Vagina (tissue), 2 donors: ENCODE measurements at regions not wholly inside any gene's neighbourhood (a gene's known extent, or its start where the extent isn't known, plus 50 kb on each side); places are given as distances from the start of the nearest gene placed in this dataset.

ENCODE experiments used
- DNase-seq, 2 donors: peaks; one replicate each; pipeline ENCODE4 v3.0.0-alpha.2; 2017; ENCODE audit errors: extremely low spot score in 2 of 2
- H3K27ac ChIP-seq: fragments of 200-600 bp; sonication (generic); one replicate; pipeline ENCODE4 v1.5.1; 2019
- H3K27me3 ChIP-seq: fragments of 200-600 bp; sonication (generic); one replicate; pipeline ENCODE4 v1.5.1; 2019
- H3K36me3 ChIP-seq, 2 donors: fragments of 200-600 bp; sonication (generic); one replicate each; pipeline ENCODE4 v1.5.1; 2017 to 2019
- H3K4me1 ChIP-seq: fragments of 200-600 bp; sonication (generic); one replicate; pipeline ENCODE4 v1.5.1; 2019
- H3K4me3 ChIP-seq, 2 donors: fragments of 200-600 bp; sonication (generic); 1 replicate in 1 of 2; 2 replicates in 1 of 2; pipeline ENCODE4 v1.5.1; 2016 to 2019
- H3K9me3 ChIP-seq: fragments of 200-600 bp; sonication (generic); one replicate; pipeline ENCODE4 v1.5.1; 2019
- CTCF ChIP-seq, 3 experiments: fragments of 450-650 bp in 2 of 3; fragments of 200-600 bp in 1 of 3; sonication (generic) in 1 of 3; IDR thresholded peaks; one replicate each; pipeline ENCODE4 v1.5.1; 2017 to 2019; ENCODE audit warnings: antibody characterized with exemption in 3 of 3, mild to moderate bottlenecking in 2 of 3, moderate library complexity in 2 of 3
- POLR2A ChIP-seq, 2 donors: fragments of 450-650 bp; IDR thresholded peaks; one replicate each; pipeline ENCODE4 v1.6.1; 2017; ENCODE audit warnings: antibody characterized with exemption in 2 of 2, mild to moderate bottlenecking in 2 of 2, moderate library complexity in 2 of 2
- POLR2AphosphoS5 ChIP-seq, 2 donors: sonication (generic); formaldehyde crosslinking; IDR thresholded peaks; one replicate each; pipeline ENCODE4 v1.9.0; 2017; ENCODE audit warnings: antibody characterized with exemption in 2 of 2, mild to moderate bottlenecking in 2 of 2, low read depth in 1 of 2; ENCODE audit not compliant: insufficient read depth in 1 of 2
- intact Hi-C: fragments of 100-400 bp; cut with DNase I; formaldehyde crosslinking; loops from one replicate; pipeline ENCODE4 v1.15.1; 2023

- no peaks in the 10 kb centered on the region for H3K27me3 ChIP-seq
- intact Hi-C loops: no loop called here
- H3K4me3 ChIP-seq: no peak overlapping the region
- no peak overlapping the region for H3K27ac ChIP-seq
- H3K9me3 ChIP-seq: no peaks in the 10 kb centered on the region
- H3K36me3 ChIP-seq: no peaks in the 10 kb centered on the region
- DNase-seq: no peak
- no peak for TF ChIP-seq POLR2AphosphoS5 (IDR thresholded peaks at IDR 0.05; ENCODE audit: insufficient read depth in 1 of 2, low read depth in 1 of 2)
- no peak for TF ChIP-seq CTCF (IDR thresholded peaks at IDR 0.05)
- TF ChIP-seq POLR2A (IDR thresholded peaks at IDR 0.05): no peak
- no peaks in the 10 kb centered on the region for H3K4me1 ChIP-seq
Observed at GRCh38 chr5:155514105-155514563, 500.6 kb downstream of the KIF4B start.

DNA sequence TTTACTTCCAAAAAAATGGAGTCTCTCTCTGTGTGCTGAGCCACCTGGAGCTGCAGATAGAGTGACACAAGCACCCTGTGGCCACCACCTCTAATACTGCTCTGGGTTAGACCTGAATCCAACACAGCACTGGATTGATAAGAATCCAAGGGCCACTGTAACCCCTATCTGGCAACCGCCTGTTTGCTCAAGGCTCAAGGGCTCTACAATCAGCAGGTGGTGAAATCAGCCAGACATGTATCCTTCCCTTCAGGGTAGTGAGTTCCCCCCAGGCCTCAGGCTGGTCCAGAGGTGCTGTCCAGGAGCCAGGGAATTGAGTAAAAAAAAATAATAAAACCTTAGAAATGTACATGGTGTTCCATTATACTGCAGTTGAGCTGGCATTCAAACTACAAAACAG lies 509.0 kb downstream of the KIF4B start:
- no peaks in the 10 kb centered on the region for H3K36me3 ChIP-seq
- H3K27ac ChIP-seq: no peak overlapping the region
- no peak for DNase-seq
- intact Hi-C loops: no loop called here
- TF ChIP-seq POLR2AphosphoS5 (IDR thresholded peaks at IDR 0.05; ENCODE audit: insufficient read depth in 1 of 2, low read depth in 1 of 2): no peak
- TF ChIP-seq CTCF (IDR thresholded peaks at IDR 0.05): no peak
- TF ChIP-seq POLR2A (IDR thresholded peaks at IDR 0.05): no peak
- H3K27me3 ChIP-seq: no peaks in the 10 kb centered on the region
- H3K4me1 ChIP-seq: no peaks in the 10 kb centered on the region
- no peak overlapping the region for H3K4me3 ChIP-seq
- no peaks in the 10 kb centered on the region for H3K9me3 ChIP-seq

DNA sequence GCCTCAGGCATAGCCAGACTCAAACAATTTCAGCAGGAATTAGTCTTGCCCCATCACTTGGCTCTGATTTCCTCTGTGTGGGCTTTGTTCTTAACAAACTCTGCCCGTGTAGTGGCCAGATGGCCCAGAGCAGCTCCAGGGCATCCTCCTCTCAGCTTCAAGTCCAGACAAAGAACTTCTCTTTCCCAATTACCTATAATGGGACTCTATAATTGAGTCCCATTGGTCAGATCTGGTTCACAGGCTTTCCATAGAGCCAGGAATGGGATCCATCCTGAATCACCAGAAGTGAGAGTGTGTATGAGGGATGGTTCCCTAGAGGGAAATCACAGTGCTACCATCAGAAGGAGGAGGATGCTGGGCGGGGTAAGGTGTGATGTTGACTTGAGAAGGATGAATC lies 515.8 kb downstream of the KIF4B start:
- Histone ChIP-seq H3K27me3 (no peaks in the 10 kb centered on the region), H3K4me3 (no peak overlapping the region), H3K27ac (no peak overlapping the region), H3K4me1 (no peaks in the 10 kb centered on the region), H3K36me3 (no peaks in the 10 kb centered on the region), H3K9me3 (no peaks in the 10 kb centered on the region)
- DNase-seq: no peak
- intact Hi-C loops: no loop called here
- no peak for TF ChIP-seq CTCF (IDR thresholded peaks at IDR 0.05)
- no peak for TF ChIP-seq POLR2AphosphoS5 (IDR thresholded peaks at IDR 0.05; ENCODE audit: insufficient read depth in 1 of 2, low read depth in 1 of 2)
- no peak for TF ChIP-seq POLR2A (IDR thresholded peaks at IDR 0.05)

- H3K9me3 ChIP-seq: no peaks in the 10 kb centered on the region
- DNase-seq: no peak
- H3K27me3 ChIP-seq: no peaks in the 10 kb centered on the region
- no peak overlapping the region for H3K4me3 ChIP-seq
- intact Hi-C loops: no loop called here
- TF ChIP-seq POLR2AphosphoS5 (IDR thresholded peaks at IDR 0.05; ENCODE audit: insufficient read depth in 1 of 2, low read depth in 1 of 2) (no peak), CTCF (IDR thresholded peaks at IDR 0.05) (no peak), POLR2A (IDR thresholded peaks at IDR 0.05) (no peak)
- no peaks in the 10 kb centered on the region for H3K4me1 ChIP-seq
- H3K27ac ChIP-seq: no peak overlapping the region
- H3K36me3 ChIP-seq: no peaks in the 10 kb centered on the region
Observed at GRCh38 chr5:155530046-155530445, 516.5 kb downstream of the KIF4B start.

- H3K4me3 ChIP-seq: no peak overlapping the region
- no peaks in the 10 kb centered on the region for H3K9me3 ChIP-seq
- H3K27me3 ChIP-seq: no peaks in the 10 kb centered on the region
- no peak overlapping the region for H3K27ac ChIP-seq
- H3K4me1 ChIP-seq: no peaks in the 10 kb centered on the region
- intact Hi-C loops: no loop called here
- no peaks in the 10 kb centered on the region for H3K36me3 ChIP-seq
- no peak for TF ChIP-seq POLR2AphosphoS5 (IDR thresholded peaks at IDR 0.05; ENCODE audit: insufficient read depth in 1 of 2, low read depth in 1 of 2)
- no peak for TF ChIP-seq CTCF (IDR thresholded peaks at IDR 0.05)
- TF ChIP-seq POLR2A (IDR thresholded peaks at IDR 0.05): no peak
- DNase-seq: no peak
Observed at GRCh38 chr5:155532621-155533311, 519.2 kb downstream of the KIF4B start.
